IMR-90 (cell line): ENCODE measurements at regions not wholly inside any gene's neighbourhood (a gene's known extent, or its start where the extent isn't known, plus 50 kb on each side); places are given as distances from the start of the nearest gene placed in this dataset.

Experiments used
- ATAC-seq: fragments of 200-7000 bp; cut with Tn5 transposase; 2 replicates; pipeline ENCODE4 v1.9.1; 2020; ENCODE audit warnings: low read depth, mild to moderate bottlenecking, moderate library complexity
- BruUV-seq: library from RNA; stranded (reverse); fragments of 400-500 nt; replicated peaks from 2 replicates; lab custom pipeline; 2021; lab: Mats Ljungman, UMichigan
- CTCF ChIA-PET: fragments of 300-600 bp; formaldehyde crosslinking; extraction: SDS; loops from one replicate; lab custom pipeline; 2021; ENCODE audit warnings: antibody characterized with exemption; lab: Yijun Ruan, JAX
- POLR2A ChIA-PET: fragments of 300-600 bp; sonication (Branson Sonifier 250); formaldehyde crosslinking; loops from one replicate; lab custom pipeline; 2022; ENCODE audit warnings: antibody characterized with exemption; ENCODE audit not compliant: unreplicated experiment; lab: Charles Lee
- DNase-seq: peaks from one replicate; pipeline ENCODE4 v3.0.0; 2013
- H2AFZ ChIP-seq: replicated peaks from 2 replicates; pipeline ENCODE3; 2013; ENCODE audit warnings: low read length, mild to moderate bottlenecking; ENCODE audit not compliant: poor library complexity
- H2AK5ac ChIP-seq: 2 replicates; pipeline ENCODE4 v1.6.1; 2013; ENCODE audit warnings: low read depth, low read length, inconsistent platforms
- H2AK9ac ChIP-seq: replicated peaks from 2 replicates; pipeline ENCODE3; 2013; ENCODE audit warnings: mild to moderate bottlenecking, low read depth, low read length, moderate library complexity; ENCODE audit not compliant: poor library complexity
- H2BK120ac ChIP-seq: 2 replicates; pipeline ENCODE4 v1.6.1; 2013; ENCODE audit warnings: low read depth, low read length, inconsistent platforms
- H2BK15ac ChIP-seq: 3 replicates; pipeline ENCODE4 v1.6.1; 2013; ENCODE audit warnings: low read depth, low read length, inconsistent platforms
- H2BK20ac ChIP-seq: 2 replicates; pipeline ENCODE4 v1.6.1; 2013; ENCODE audit warnings: low read depth, mild to moderate bottlenecking, inconsistent platforms, low read length, moderate library complexity
- H2BK5ac ChIP-seq: 2 replicates; pipeline ENCODE4 v1.6.1; 2013; ENCODE audit warnings: mild to moderate bottlenecking, low read depth, low read length, inconsistent platforms; ENCODE audit not compliant: poor library complexity, severe bottlenecking
- H3K14ac ChIP-seq: replicated peaks from 2 replicates; pipeline ENCODE4 v1.6.1; 2013; ENCODE audit warnings: low read depth, low read length, inconsistent platforms
- H3K18ac ChIP-seq: 2 replicates; pipeline ENCODE4 v1.6.1; 2013; ENCODE audit warnings: low read depth, low read length, control low read depth
- H3K23ac ChIP-seq: 2 replicates; pipeline ENCODE4 v1.6.1; 2013; ENCODE audit warnings: low read depth, low read length, inconsistent platforms
- H3K27ac ChIP-seq: 2 replicates; pipeline ENCODE4 v1.5.1; 2013; ENCODE audit warnings: mild to moderate bottlenecking, control low read depth, low read length; ENCODE audit not compliant: insufficient read depth
- H3K27me3 ChIP-seq: 2 replicates; pipeline ENCODE4 v1.6.1; 2013; ENCODE audit warnings: low read length; ENCODE audit not compliant: control insufficient read depth, insufficient read depth
- H3K36me3 ChIP-seq: 2 replicates; pipeline ENCODE4 v1.6.1; 2013; ENCODE audit warnings: low read length, mixed read lengths; ENCODE audit not compliant: control insufficient read depth, insufficient read depth
- H3K4ac ChIP-seq: 2 replicates; pipeline ENCODE4 v1.6.1; 2013; ENCODE audit warnings: low read depth, low read length, inconsistent platforms
- H3K4me1 ChIP-seq: 2 replicates; pipeline ENCODE4 v1.6.1; 2013; ENCODE audit warnings: low read length, mixed read lengths; ENCODE audit not compliant: control insufficient read depth, insufficient read depth
- H3K4me2 ChIP-seq: 2 replicates; pipeline ENCODE4 v1.6.1; 2013; ENCODE audit warnings: low read depth, mild to moderate bottlenecking, control low read depth, low read length, moderate library complexity
- H3K4me3 ChIP-seq: 2 replicates; pipeline ENCODE4 v1.5.1; 2013; ENCODE audit warnings: low read depth, mild to moderate bottlenecking, control low read depth, low read length, moderate library complexity; ENCODE audit not compliant: insufficient read depth
- H3K56ac ChIP-seq: 2 replicates; pipeline ENCODE4 v1.6.1; 2013; ENCODE audit warnings: low read length, inconsistent platforms; ENCODE audit not compliant: insufficient read depth; ENCODE audit errors: extremely low read depth
- H3K79me1 ChIP-seq, 2 experiments: 2 replicates each; pipeline ENCODE4 v1.6.1; 2013; ENCODE audit warnings: low read length in 2 of 2, inconsistent platforms in 1 of 2, low read depth in 1 of 2
- H3K9ac ChIP-seq: 2 replicates; pipeline ENCODE4 v1.6.1; 2013; ENCODE audit warnings: low read depth, low read length, control low read depth
- H3K9me1 ChIP-seq: 2 replicates; pipeline ENCODE4 v1.6.1; 2013; ENCODE audit warnings: low read length, inconsistent platforms; ENCODE audit not compliant: insufficient read depth
- H3K9me3 ChIP-seq: 2 replicates; pipeline ENCODE4 v1.6.1; 2013; ENCODE audit warnings: low read length; ENCODE audit not compliant: control insufficient read depth, insufficient read depth
- H4K20me1 ChIP-seq: 2 replicates; pipeline ENCODE4 v1.6.1; 2013; ENCODE audit warnings: low read length, inconsistent platforms; ENCODE audit not compliant: insufficient read depth
- H4K5ac ChIP-seq: 2 replicates; pipeline ENCODE4 v1.6.1; 2013; ENCODE audit warnings: mild to moderate bottlenecking, low read depth, low read length, control low read depth
- H4K8ac ChIP-seq, 2 experiments: 2 replicates each; pipeline ENCODE4 v1.6.1; 2013; ENCODE audit warnings: low read depth in 2 of 2, low read length in 2 of 2, control low read depth in 1 of 2, inconsistent platforms in 1 of 2
- H4K91ac ChIP-seq: 2 replicates; pipeline ENCODE4 v1.6.1; 2013; ENCODE audit warnings: low read depth, low read length, inconsistent platforms; ENCODE audit not compliant: insufficient read depth
- CEBPB ChIP-seq: IDR thresholded peaks from 2 replicates; pipeline ENCODE4 v1.6.1; 2012; ENCODE audit warnings: low read depth, low read length, improper control_type of control experiment
- CHD1 ChIP-seq: IDR thresholded peaks from 2 replicates; pipeline ENCODE4 v1.6.1; 2012; ENCODE audit warnings: low read depth, low read length, improper control_type of control experiment
- CTCF ChIP-seq: conservative IDR thresholded peaks from 2 replicates; pipeline ENCODE4 v1.5.1; 2012; ENCODE audit warnings: mild to moderate bottlenecking, low read depth, low read length, improper control_type of control experiment
- FOS ChIP-seq: fragments of 150-350 bp; IDR thresholded peaks from 2 replicates; pipeline ENCODE4 v1.6.1; 2016; ENCODE audit warnings: low read depth, low read length
- MAFK ChIP-seq: IDR thresholded peaks from 2 replicates; pipeline ENCODE4 v1.6.1; 2012; ENCODE audit warnings: low read depth, low read length, improper control_type of control experiment
- NFE2L2 ChIP-seq: fragments of 150-350 bp; IDR thresholded peaks from 2 replicates; pipeline ENCODE4 v1.6.1; 2016; ENCODE audit warnings: low read depth, mild to moderate bottlenecking, low read length
- POLR2A ChIP-seq: IDR thresholded peaks from 2 replicates; pipeline ENCODE4 v1.6.1; 2012; ENCODE audit warnings: mild to moderate bottlenecking, low read depth, low read length
- RAD21 ChIP-seq: IDR thresholded peaks from 2 replicates; pipeline ENCODE4 v1.6.1; 2012; ENCODE audit warnings: low read length, improper control_type of control experiment
- RCOR1 ChIP-seq: IDR thresholded peaks from 2 replicates; pipeline ENCODE4 v1.6.1; 2012; ENCODE audit warnings: mild to moderate bottlenecking, low read length, improper control_type of control experiment; ENCODE audit not compliant: insufficient replicate concordance
- SMC3 ChIP-seq: fragments of 150-350 bp; IDR thresholded peaks from 2 replicates; pipeline ENCODE4 v1.6.1; 2016; ENCODE audit warnings: low read depth, mild to moderate bottlenecking, antibody characterized with exemption, low read length, moderate library complexity
- WGBS, 2 experiments: methylation state at CpG; one replicate each; pipeline versions ENCODE4 v1.1.5 to v1.1.7; 2013; ENCODE audit warnings: missing lambda C conversion rate in 2 of 2; ENCODE audit not compliant: insufficient read length in 1 of 2; ENCODE audit errors: extremely low coverage in 2 of 2; 5-methylcytosine and 5-hydroxymethylcytosine counted together
- dilution Hi-C: fragments of 300-500 bp; cut with HindIII; formaldehyde crosslinking; loops from one replicate; pipeline ENCODE4 v1.14.3; 2018; ENCODE audit warnings: low sequenced_read_pairs; ENCODE audit not compliant: unreplicated experiment
- in situ Hi-C: fragments of 300-500 bp; cut with MboI; formaldehyde crosslinking; loops from 3 replicates; pipeline ENCODE4 v1.14.3; 2019; ENCODE audit warnings: low sequenced_read_pairs, inconsistent platforms, mixed read lengths
- intact Hi-C: fragments of 100-400 bp; cut with micrococcal nuclease; formaldehyde crosslinking; loops from 2 replicates; pipeline ENCODE4 v1.10.0; 2022

- POLR2A ChIA-PET, result no interaction called here
- in situ Hi-C loops, result no loop called here
- H3K23ac ChIP-seq, result peak overlapping the region; percentile 58; the same call in 1 of the 2 replicates
Measured at GRCh38 chr6:134437376-134437775, 119.5 kb upstream of the SGK1 start.

More at GRCh38 chr6:134437376-134437775, 119.5 kb upstream of the SGK1 start:
- intact Hi-C loops, result loop anchor here (5.0 kb wide), 1 partner anchor 260 kb away; no protein-coding TSS in a partner anchor
- Histone ChIP-seq H2AK5ac (peak overlapping the region; percentile 46), H2AFZ (peak overlapping the region; percentile 61), H2AK9ac (peak overlapping the region; percentile 53), H4K5ac (peak overlapping the region; percentile 1; the same call in 1 of the 2 replicates), H3K4ac (peak overlapping the region; percentile 30), H3K36me3 (no peaks in the 10 kb centered on the region), H2BK20ac (peak overlapping the region; percentile 71), H3K9ac (no peak overlapping the region), H3K27ac (no peak overlapping the region), H3K4me2 (peak overlapping the region; percentile 38; the same call in 1 of the 2 replicates), H4K8ac (peak overlapping the region in 1 of 2 experiments; percentile 71; a peak in 2 of 4 replicates), H3K18ac (peak overlapping the region; percentile 22; the same call in 1 of the 2 replicates), H3K56ac (peak overlapping the region; percentile 26; the same call in 1 of the 2 replicates), H3K9me3 (no peaks in the 10 kb centered on the region), H2BK5ac (peak overlapping the region; percentile 93), H3K27me3 (no peaks in the 10 kb centered on the region), H3K14ac (peak overlapping the region; percentile 15), H2BK15ac (peak overlapping the region; percentile 10; the same call in 2 of the 3 replicates), H2BK120ac (peak overlapping the region; percentile 84), H3K4me3 (no peak overlapping the region), H3K4me1 (peaks cover 4% of the 10 kb centered on the region), H3K79me1 (no peaks in the 10 kb centered on the region), H4K20me1 (no peaks in the 10 kb centered on the region), H4K91ac (peak overlapping the region; percentile 46; the same call in 1 of the 2 replicates), H3K9me1 (peaks cover 8% of the 10 kb centered on the region; the same call in 1 of the 2 replicates)
- ATAC-seq (peak; percentile 25; the same call in 1 of the 2 replicates), DNase-seq (peak; percentile 75)
- TF ChIP-seq CTCF (peak; percentile 26), FOS (no peak), POLR2A (no peak), NFE2L2 (no peak), MAFK (no peak), RAD21 (peak; percentile 33), CEBPB (no peak), SMC3 (0 out of 2 replicates have a peak, but pooled peaks have one; percentile 15), CHD1 (no peak), RCOR1 (no peak)
- dilution Hi-C loops, result no loop called here
- BruUV-seq, result no TSS peak
- CTCF ChIA-PET, result interaction anchor here (0.7 to 1.3 kb wide), 3 partner anchors 16 to 269 kb away, joined by 3 to 4 read pairs (median 3); no protein-coding TSS in a partner anchor
- no CpG with 5 or more reads among the region's 4 CpGs for WGBS, 2 experiments
